GM19467 (cell line): ENCODE measurements at regions not wholly inside any gene's neighbourhood (a gene's known extent, or its start where the extent isn't known, plus 50 kb on each side); places are given as distances from the start of the nearest gene placed in this dataset.
A peak's percentile ranks its signal among the peaks of the same experiment; 100 is the strongest.
"Not testable (repeated sequence)": the region's sequence is repeated elsewhere in the genome, so short reads cannot be mapped to it uniquely, and the experiment has no call there.

ENCODE experiments used
- ATAC-seq: cut with Tn5 transposase; IDR thresholded peaks from one replicate; pipeline ENCODE4 v1.9.1; 2021; ENCODE audit warnings: mild to moderate bottlenecking, moderate library complexity; ENCODE audit not compliant: unreplicated experiment

DNA sequence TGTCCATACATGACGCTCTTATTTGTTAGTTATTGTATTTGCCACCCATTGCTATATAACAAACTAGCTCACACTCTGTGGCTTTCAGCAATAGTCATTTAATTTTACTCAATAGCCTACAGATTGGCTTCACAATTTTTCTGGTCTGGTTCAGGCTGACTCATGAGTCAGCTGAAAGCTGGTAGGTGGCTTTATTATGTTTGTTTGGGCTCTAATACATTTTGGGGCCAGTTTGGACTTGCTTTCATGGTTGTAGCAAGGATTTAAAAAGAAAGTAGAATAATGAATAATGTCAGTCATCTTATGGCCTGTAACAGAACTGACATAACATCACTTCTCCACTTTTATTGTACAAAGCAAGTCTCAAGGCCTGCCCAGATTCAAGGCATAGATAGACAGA, 338.7 kb downstream of the LRRIQ3 start:
- ATAC-seq, result no peak

DNA sequence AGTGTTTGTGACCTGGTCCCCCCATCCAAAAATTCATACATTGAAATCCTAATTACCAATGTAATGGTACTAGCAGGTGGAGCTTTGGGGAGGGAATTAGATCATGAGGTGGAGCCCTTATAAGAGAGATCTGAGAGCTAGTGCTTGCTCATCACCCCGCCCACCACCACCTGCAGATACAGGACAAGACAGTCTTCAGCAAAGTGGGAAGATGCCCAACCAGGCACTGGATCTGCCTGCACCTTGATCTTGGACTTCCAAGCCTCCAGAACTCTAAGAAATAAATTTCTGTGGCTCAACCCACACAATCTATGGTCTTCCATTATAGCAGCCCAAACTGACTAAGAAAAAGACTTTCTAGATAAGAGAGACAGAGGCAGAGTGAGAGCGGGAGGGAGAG, 343.4 kb downstream of the LRRIQ3 start:
- ATAC-seq, result no peak

DNA sequence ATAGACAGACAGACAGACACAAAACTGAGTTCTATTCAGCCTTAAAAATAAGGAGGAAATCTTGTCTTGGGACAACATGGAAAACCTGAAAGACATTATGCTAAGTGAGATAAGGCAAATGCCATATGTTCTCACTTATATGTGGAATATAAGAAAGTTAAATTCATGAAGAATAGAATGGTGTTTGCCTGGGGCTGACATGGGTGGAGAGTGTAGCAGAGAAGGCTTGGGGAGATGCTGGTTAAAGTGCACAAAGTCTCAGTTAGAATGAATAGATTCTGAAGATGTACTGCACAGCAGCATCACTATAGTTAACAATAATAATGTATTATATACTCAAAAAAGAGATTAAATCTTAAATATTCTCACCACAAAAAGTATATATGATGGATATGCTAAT, 355.5 kb downstream of the LRRIQ3 start:
- no peak for ATAC-seq

- no peak for ATAC-seq
These were observed 358.1 kb downstream of the LRRIQ3 start for GRCh38 chr1:73839922-73840321.

- no peak for ATAC-seq
These were observed 365.4 kb downstream of the LRRIQ3 start for GRCh38 chr1:73832276-73833181.

GRCh38 chr1:73827283-73827682, 370.7 kb downstream of the LRRIQ3 start:
- not testable (repeated sequence) for ATAC-seq

DNA sequence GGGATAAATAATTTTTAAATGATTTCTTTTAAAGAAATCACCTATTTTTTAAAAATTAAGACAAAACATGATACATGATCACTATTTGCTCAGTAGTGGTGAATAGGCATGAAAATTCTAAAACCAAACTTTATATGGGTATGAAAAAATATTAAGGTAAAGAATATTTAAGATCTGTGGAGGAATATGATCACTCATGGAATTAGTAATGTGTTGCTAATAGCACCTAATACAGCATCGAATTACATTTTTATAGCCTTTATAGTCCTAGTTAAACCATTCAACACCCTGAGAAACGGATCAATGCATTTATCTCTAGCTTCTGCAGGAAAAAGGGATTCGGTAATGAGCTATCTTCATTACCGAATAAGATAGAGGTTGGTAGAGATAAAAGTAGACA, 373.9 kb downstream of the LRRIQ3 start:
- ATAC-seq, result no peak

- peak; percentile 79 for ATAC-seq
These were observed 376.5 kb downstream of the LRRIQ3 start for GRCh38 chr1:73821520-73821919.

- ATAC-seq, result no peak
These were observed 377.1 kb downstream of the LRRIQ3 start for GRCh38 chr1:73820843-73821242.

- ATAC-seq, result no peak
These were observed 384.3 kb downstream of the LRRIQ3 start for GRCh38 chr1:73813716-73814115.

DNA sequence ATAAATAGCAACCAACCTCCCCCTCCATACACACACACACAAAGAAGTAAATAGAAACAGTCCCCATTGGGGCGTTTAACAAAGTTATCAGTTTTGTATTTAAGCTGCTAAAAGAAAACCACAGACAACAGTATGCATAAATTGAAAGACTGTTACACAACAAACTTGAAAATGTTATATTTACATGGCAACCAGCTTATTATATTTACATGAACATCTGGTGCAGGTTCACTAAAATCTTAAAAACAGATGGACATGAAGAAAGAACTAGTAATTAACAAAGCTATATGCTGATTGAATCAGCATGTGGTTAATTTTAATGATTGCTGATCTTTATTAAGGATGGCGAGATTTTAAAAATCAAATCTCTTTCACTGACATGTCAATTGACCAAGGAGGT, 384.7 kb downstream of the LRRIQ3 start:
- ATAC-seq, result no peak

DNA sequence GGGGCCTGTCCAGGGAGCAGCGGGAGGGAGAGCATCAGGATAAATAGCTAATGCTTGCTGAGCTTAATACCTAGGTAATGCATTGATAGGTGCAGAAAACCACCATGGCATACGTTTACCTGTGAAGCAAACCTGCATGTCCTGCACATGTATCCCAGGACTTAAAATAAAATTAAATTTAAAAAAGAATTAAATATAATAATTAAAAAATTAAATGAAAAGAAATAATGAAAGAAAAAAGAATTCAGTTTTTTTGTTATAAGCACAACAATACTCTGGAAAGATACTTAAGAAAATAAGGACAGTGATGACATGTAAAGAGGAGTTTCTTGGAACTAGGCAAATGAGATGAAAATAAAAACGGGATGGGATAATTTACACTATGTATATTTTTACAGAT, 386.2 kb downstream of the LRRIQ3 start:
- ATAC-seq, result no peak

GRCh38 chr1:73804935-73805334, 393.0 kb downstream of the LRRIQ3 start:
- no peak for ATAC-seq

DNA sequence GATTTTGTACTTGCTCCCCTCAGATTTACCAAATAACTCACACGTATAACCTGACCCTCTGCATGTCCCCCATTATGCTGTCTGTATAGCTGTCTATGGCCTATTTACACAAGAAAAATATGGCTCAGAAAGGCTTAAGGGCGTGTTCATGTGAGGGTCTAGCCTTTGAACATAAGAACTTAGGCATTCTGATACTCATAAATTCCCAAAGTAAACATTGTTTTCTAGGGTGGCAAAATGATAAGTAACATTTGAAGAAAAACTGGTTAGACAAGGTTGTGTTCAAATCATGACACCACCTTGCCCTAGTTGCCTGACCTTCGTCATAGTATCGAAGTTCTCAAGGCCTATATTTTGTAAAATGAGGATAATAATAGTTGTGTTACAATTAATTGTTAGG, 394.6 kb downstream of the LRRIQ3 start:
- ATAC-seq, result no peak

DNA sequence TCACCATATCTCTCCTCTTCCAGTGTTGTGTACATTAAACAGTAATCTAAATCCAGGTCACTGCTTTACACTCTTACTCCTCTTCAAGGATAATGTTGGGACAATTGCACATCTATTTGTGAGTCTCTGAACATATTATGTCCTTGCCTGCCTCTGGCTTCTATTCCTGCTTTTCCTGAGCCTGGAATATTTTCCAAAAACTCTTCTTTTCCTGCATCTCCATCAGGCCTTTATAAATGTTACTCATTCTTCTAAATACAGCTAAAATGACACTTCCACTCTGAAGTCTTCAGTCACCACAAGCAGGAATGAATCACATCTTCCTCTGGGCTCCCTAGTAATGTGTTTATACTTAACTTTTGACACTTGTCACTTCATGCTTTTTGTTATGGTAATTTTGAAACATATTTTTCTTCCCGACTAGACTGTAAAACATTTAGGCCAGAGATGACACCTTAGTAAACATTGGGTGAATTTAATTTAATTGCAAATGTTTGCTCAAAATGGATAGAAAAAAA, 396.0 kb downstream of the LRRIQ3 start:
- no peak for ATAC-seq

DNA sequence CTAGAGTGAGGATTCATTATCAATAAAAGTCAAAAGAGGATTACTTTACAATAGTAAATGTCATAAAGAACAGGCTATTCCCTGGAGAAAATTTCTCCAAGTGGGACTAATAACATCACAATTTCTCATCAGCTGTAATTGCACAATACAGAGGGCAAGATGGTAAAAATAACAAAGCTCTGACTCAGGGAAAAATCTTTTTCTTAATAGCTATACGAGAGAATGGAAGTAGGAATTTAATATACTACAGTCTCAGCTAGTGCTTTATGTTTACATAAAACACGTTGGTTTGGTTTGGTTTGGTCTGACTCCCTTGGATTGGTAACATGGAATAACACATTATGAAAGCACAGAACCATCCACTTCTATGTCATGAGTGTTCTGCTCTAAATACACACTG, 397.6 kb downstream of the LRRIQ3 start:
- no peak for ATAC-seq

DNA sequence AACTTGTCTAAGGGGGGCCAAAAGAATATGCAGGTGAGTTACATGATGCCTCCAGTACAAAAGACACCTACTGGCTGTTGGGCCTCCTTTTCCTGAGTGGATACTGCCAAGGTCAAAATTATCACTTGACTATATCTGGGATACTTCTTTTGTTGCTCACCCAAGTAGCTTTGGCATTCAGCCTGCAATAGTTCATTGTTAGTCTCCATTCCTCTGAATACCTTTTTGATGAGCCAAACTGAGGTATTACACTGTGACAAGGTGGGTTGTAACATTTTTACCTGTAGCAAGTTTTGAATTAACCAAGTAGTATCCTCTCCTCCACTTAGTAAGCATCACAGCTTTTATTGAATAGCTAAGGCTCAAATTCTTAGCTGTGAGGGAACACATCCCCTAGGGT, 408.0 kb downstream of the LRRIQ3 start:
- ATAC-seq, result no peak

- no peak for ATAC-seq
These were observed 413.9 kb downstream of the LRRIQ3 start for GRCh38 chr1:73784026-73784425.

DNA sequence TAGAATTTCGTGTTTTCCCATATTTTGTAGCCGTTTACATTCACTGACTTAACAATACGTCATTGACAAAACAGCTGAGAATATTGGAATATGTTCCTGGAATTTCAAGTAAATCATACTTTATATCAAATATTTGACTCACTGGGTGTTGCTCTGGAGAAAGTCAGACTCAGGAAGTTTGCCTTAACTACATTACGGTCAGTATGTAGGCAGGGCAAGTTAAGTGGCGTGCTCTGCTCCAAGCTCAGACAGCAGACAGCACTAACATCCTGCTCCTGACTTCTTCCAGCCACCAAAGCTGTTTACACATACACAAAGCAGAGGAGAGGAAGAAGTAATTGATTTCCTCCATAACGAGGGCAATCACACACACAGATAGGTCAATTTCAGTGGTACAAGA, 414.6 kb downstream of the LRRIQ3 start:
- no peak for ATAC-seq

DNA sequence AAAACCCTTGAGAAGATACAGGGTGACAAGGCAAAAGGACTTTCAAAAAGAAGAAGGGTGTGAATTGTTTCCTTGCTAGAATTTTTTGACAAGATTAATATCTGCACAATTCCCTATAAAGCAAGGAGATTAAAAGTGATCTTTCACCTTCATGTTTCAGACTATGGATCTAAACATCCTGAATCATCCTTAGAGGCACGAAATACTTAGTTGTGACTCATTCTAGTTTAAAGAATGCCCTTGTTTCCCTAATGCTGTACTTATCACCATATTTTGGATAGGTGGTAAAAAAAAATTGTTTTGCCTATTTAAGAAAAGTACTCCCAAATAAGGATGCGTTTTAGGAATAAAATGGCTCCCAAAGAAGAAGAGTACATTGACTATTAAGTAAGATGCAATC, 415.1 kb downstream of the LRRIQ3 start:
- no peak for ATAC-seq

- ATAC-seq, result no peak
These were observed 416.7 kb downstream of the LRRIQ3 start for GRCh38 chr1:73781251-73781650.

GRCh38 chr1:73778471-73778870, 419.5 kb downstream of the LRRIQ3 start:
- ATAC-seq, result no peak

DNA sequence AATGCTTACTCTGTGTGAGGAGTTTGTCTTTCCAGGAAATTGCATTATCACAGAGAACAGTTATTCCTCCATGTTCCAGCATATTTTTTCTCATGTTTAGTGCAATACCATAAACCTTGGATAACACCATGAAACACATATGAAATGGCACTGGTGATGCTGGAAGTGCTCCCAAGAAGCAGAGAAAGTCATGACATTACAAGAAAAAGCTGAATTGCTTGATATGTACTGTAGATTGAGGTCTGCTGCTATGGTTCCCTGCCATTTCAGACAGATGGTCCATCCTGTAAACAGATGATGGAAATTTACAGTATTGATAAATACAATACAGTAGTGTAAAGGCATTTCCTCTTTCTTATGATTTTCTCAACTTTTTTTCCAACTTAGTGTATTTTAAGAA, 422.1 kb downstream of the LRRIQ3 start:
- ATAC-seq, result no peak
